ENCODE measurements at regions not wholly inside any gene's neighbourhood (a gene's known extent, or its start where the extent isn't known, plus 50 kb on each side); places are given as distances from the start of the nearest gene placed in this dataset.
"Not testable (repeated sequence)": the region's sequence is repeated elsewhere in the genome, so short reads cannot be mapped to it uniquely, and the experiment has no call there.

GRCh38 chr16:46519063-46519462 lies 102.1 kb downstream of the SHCBP1 start:
- DNase-seq (ENCODE audit: low read depth in 2 of 2) = no peak

GRCh38 chr16:46496701-46497100 lies 124.5 kb downstream of the SHCBP1 start:
- DNase-seq (ENCODE audit: low read depth in 2 of 2) = no peak

- no peak for DNase-seq (ENCODE audit: low read depth in 2 of 2)
These were observed 138.3 kb downstream of the SHCBP1 start for GRCh38 chr16:46482895-46483294.

GRCh38 chr16:46466239-46466638 lies 154.9 kb downstream of the SHCBP1 start:
- no peak for DNase-seq (ENCODE audit: low read depth in 2 of 2)

GRCh38 chr16:46454801-46455200 lies 166.4 kb downstream of the SHCBP1 start:
- not testable (repeated sequence) for DNase-seq (ENCODE audit: low read depth in 2 of 2)

- no peak for DNase-seq (ENCODE audit: low read depth in 2 of 2)
These were observed 192.8 kb downstream of the SHCBP1 start for GRCh38 chr16:46428108-46429061.

- no peak for DNase-seq (ENCODE audit: low read depth in 2 of 2)
These were observed 193.7 kb downstream of the SHCBP1 start for GRCh38 chr16:46427340-46428107.

- no peak for DNase-seq (ENCODE audit: low read depth in 2 of 2)
These were observed 194.8 kb downstream of the SHCBP1 start for GRCh38 chr16:46426336-46426735.

- no peak for DNase-seq (ENCODE audit: low read depth in 2 of 2)
These were observed 217.2 kb downstream of the SHCBP1 start for GRCh38 chr16:46404028-46404427.

- DNase-seq (ENCODE audit: low read depth in 2 of 2) = not testable (repeated sequence)
These were observed 222.6 kb downstream of the SHCBP1 start for GRCh38 chr16:46398559-46398958.

GRCh38 chr16:46396883-46397270 lies 224.3 kb downstream of the SHCBP1 start:
- not testable (repeated sequence) for DNase-seq (ENCODE audit: low read depth in 2 of 2)

GRCh38 chr16:46396131-46396882 lies 224.9 kb downstream of the SHCBP1 start:
- DNase-seq (ENCODE audit: low read depth in 2 of 2) = not testable (repeated sequence)

- not testable (repeated sequence) for DNase-seq (ENCODE audit: low read depth in 2 of 2)
These were observed 225.7 kb downstream of the SHCBP1 start for GRCh38 chr16:46395391-46395921.

- not testable (repeated sequence) for DNase-seq (ENCODE audit: low read depth in 2 of 2)
These were observed 226.2 kb downstream of the SHCBP1 start for GRCh38 chr16:46394963-46395362.

- not testable (repeated sequence) for DNase-seq (ENCODE audit: low read depth in 2 of 2)
These were observed 227.0 kb downstream of the SHCBP1 start for GRCh38 chr16:46394149-46394548.

GRCh38 chr16:46392930-46393722 lies 228.1 kb downstream of the SHCBP1 start:
- DNase-seq (ENCODE audit: low read depth in 2 of 2) = not testable (repeated sequence)

GRCh38 chr16:46390660-46391462 lies 230.3 kb downstream of the SHCBP1 start:
- not testable (repeated sequence) for DNase-seq (ENCODE audit: low read depth in 2 of 2)

GRCh38 chr16:46389561-46390041 lies 231.6 kb downstream of the SHCBP1 start:
- peak; percentile 74 to 79 for DNase-seq (ENCODE audit: low read depth in 2 of 2)

GRCh38 chr16:46388939-46389491 lies 232.2 kb downstream of the SHCBP1 start:
- not testable (repeated sequence) for DNase-seq (ENCODE audit: low read depth in 2 of 2)

All from fibroblast of skin of left biceps (primary cell).